ENCODE measurements at regions not wholly inside any gene's neighbourhood (a gene's known extent, or its start where the extent isn't known, plus 50 kb on each side); places are given as distances from the start of the nearest gene placed in this dataset.

- Histone ChIP-seq H3K4me1 (no peaks in the 10 kb centered on the region), H3K9ac (ENCODE audit: low read depth in 2 of 2, low read length in 2 of 2) (no peak overlapping the region), H3K27ac (no peak overlapping the region), H3K36me3 (no peaks in the 10 kb centered on the region), H3K9me3 (no peaks in the 10 kb centered on the region), H3K27me3 (no peaks in the 10 kb centered on the region), H3K4me3 (no peak overlapping the region)
- intact Hi-C loops (cut with DNase I): no loop called here
- no peak for DNase-seq
- TF ChIP-seq CTCF (IDR thresholded peaks at IDR 0.05): no peak
These were observed 278.4 kb downstream of the RDH14 start for GRCh38 chr2:18282026-18282425.

GRCh38 chr2:18276583-18277075 is 283.8 kb downstream of the RDH14 start:
- TF ChIP-seq CTCF (IDR thresholded peaks at IDR 0.05): no peak
- no peak overlapping the region for H3K4me3 ChIP-seq
- H3K9me3 ChIP-seq: no peaks in the 10 kb centered on the region
- intact Hi-C loops (cut with DNase I): no loop called here
- H3K36me3 ChIP-seq: no peaks in the 10 kb centered on the region
- H3K27me3 ChIP-seq: no peaks in the 10 kb centered on the region
- DNase-seq: no peak
- no peak overlapping the region for H3K9ac ChIP-seq (ENCODE audit: low read depth in 2 of 2, low read length in 2 of 2)
- H3K27ac ChIP-seq: no peak overlapping the region
- no peaks in the 10 kb centered on the region for H3K4me1 ChIP-seq

- Histone ChIP-seq H3K27ac (no peak overlapping the region), H3K27me3 (no peaks in the 10 kb centered on the region), H3K9me3 (no peaks in the 10 kb centered on the region), H3K9ac (ENCODE audit: low read depth in 2 of 2, low read length in 2 of 2) (no peak overlapping the region), H3K36me3 (no peaks in the 10 kb centered on the region), H3K4me1 (no peaks in the 10 kb centered on the region), H3K4me3 (no peak overlapping the region)
- no peak for TF ChIP-seq CTCF (IDR thresholded peaks at IDR 0.05)
- DNase-seq: no peak
- intact Hi-C loops (cut with DNase I): no loop called here
These were observed 287.2 kb downstream of the RDH14 start for GRCh38 chr2:18273205-18273604.

GRCh38 chr2:18272148-18272494 is 288.3 kb downstream of the RDH14 start:
- TF ChIP-seq CTCF (IDR thresholded peaks at IDR 0.05): no peak
- no peak for DNase-seq
- H3K36me3 ChIP-seq: no peaks in the 10 kb centered on the region
- no peaks in the 10 kb centered on the region for H3K27me3 ChIP-seq
- intact Hi-C loops (cut with DNase I): no loop called here
- no peak overlapping the region for H3K27ac ChIP-seq
- no peak overlapping the region for H3K9ac ChIP-seq (ENCODE audit: low read depth in 2 of 2, low read length in 2 of 2)
- no peaks in the 10 kb centered on the region for H3K9me3 ChIP-seq
- H3K4me3 ChIP-seq: no peak overlapping the region
- H3K4me1 ChIP-seq: no peaks in the 10 kb centered on the region

GRCh38 chr2:18271370-18272147 is 288.9 kb downstream of the RDH14 start:
- no peak overlapping the region for H3K9ac ChIP-seq (ENCODE audit: low read depth in 2 of 2, low read length in 2 of 2)
- no peak for TF ChIP-seq CTCF (IDR thresholded peaks at IDR 0.05)
- no peaks in the 10 kb centered on the region for H3K4me1 ChIP-seq
- H3K27ac ChIP-seq: no peak overlapping the region
- intact Hi-C loops (cut with DNase I): no loop called here
- H3K27me3 ChIP-seq: no peaks in the 10 kb centered on the region
- DNase-seq: no peak
- H3K9me3 ChIP-seq: no peaks in the 10 kb centered on the region
- no peak overlapping the region for H3K4me3 ChIP-seq
- no peaks in the 10 kb centered on the region for H3K36me3 ChIP-seq

Measured in colonic mucosa (tissue), 4 donors.